OCI-LY1 (cell line): ENCODE measurements at regions not wholly inside any gene's neighbourhood (a gene's known extent, or its start where the extent isn't known, plus 50 kb on each side); places are given as distances from the start of the nearest gene placed in this dataset.

Source experiments
- H2AFZ ChIP-seq: fragments of 200-600 bp; sonication (generic), shearing (Covaris generic); 2 replicates; pipeline ENCODE4 v1.6.0; 2014; ENCODE audit warnings: antibody characterized with exemption, mild to moderate bottlenecking, low read length
- H3F3A ChIP-seq: fragments of 200-600 bp; sonication (generic), shearing (Covaris generic); 2 replicates; pipeline ENCODE4 v1.6.0; 2014; ENCODE audit warnings: mild to moderate bottlenecking, antibody characterized with exemption, low read length, moderate library complexity; ENCODE audit not compliant: insufficient read depth
- H3K27ac ChIP-seq: fragments of 200-600 bp; sonication (generic); 2 replicates; pipeline ENCODE4 v1.5.1; 2014; ENCODE audit warnings: low read length, mixed run types, mild to moderate bottlenecking, low read depth; ENCODE audit not compliant: poor library complexity, severe bottlenecking
- H3K27me3 ChIP-seq: fragments of 200-600 bp; sonication (generic); 2 replicates; pipeline ENCODE4 v1.6.0; 2014; ENCODE audit warnings: antibody characterized with exemption, mild to moderate bottlenecking, low read length, moderate library complexity; ENCODE audit not compliant: insufficient read depth
- H3K36me3 ChIP-seq: fragments of 200-600 bp; sonication (generic); 2 replicates; pipeline ENCODE4 v1.6.1; 2014; ENCODE audit warnings: mild to moderate bottlenecking, antibody characterized with exemption, low read length, moderate library complexity, mixed read lengths; ENCODE audit not compliant: insufficient read depth
- H3K4me1 ChIP-seq: fragments of 200-600 bp; sonication (generic); 2 replicates; pipeline ENCODE4 v1.5.1; 2014; ENCODE audit warnings: mild to moderate bottlenecking, low read length, moderate library complexity; ENCODE audit not compliant: insufficient read depth, severe bottlenecking
- H3K4me2 ChIP-seq: fragments of 200-600 bp; sonication (generic), shearing (Covaris generic); 2 replicates; pipeline ENCODE4 v1.6.1; 2014; ENCODE audit warnings: low read length
- H3K4me3 ChIP-seq: fragments of 200-600 bp; sonication (generic); 2 replicates; pipeline ENCODE4 v1.5.1; 2014; ENCODE audit warnings: low read length, low read depth, mild to moderate bottlenecking, mixed read lengths; ENCODE audit not compliant: poor library complexity, severe bottlenecking
- H3K79me2 ChIP-seq: fragments of 200-600 bp; shearing (Covaris generic); 2 replicates; pipeline ENCODE4 v1.6.1; 2016; ENCODE audit warnings: mixed run types, low read length, mixed read lengths; ENCODE audit not compliant: insufficient read depth
- H3K9ac ChIP-seq: fragments of 200-600 bp; sonication (generic), shearing (Covaris generic); 2 replicates; pipeline ENCODE4 v1.6.1; 2014; ENCODE audit warnings: mild to moderate bottlenecking, low read length, mixed read lengths
- H3K9me2 ChIP-seq: fragments of 200-600 bp; sonication (generic), shearing (Covaris generic); 2 replicates; pipeline ENCODE4 v1.6.1; 2014; ENCODE audit warnings: low read depth, mild to moderate bottlenecking, low read length, mixed read lengths
- H3K9me3 ChIP-seq: fragments of 200-600 bp; shearing (Covaris generic); 2 replicates; pipeline ENCODE4 v1.6.1; 2014; ENCODE audit warnings: low read length, mixed read lengths
- H4K20me1 ChIP-seq: fragments of 200-600 bp; sonication (generic), shearing (Covaris generic); 2 replicates; pipeline ENCODE4 v1.6.0; 2016; ENCODE audit warnings: mild to moderate bottlenecking, low read length; ENCODE audit not compliant: insufficient read depth
- CTCF ChIP-seq: fragments of 200-600 bp; sonication (generic), shearing (Covaris generic); IDR thresholded peaks from 2 replicates; pipeline ENCODE4 v1.5.1; 2017; ENCODE audit warnings: mild to moderate bottlenecking, antibody characterized with exemption, low read length, moderate library complexity, mixed read lengths
- EZH2 ChIP-seq: fragments of 200-600 bp; sonication (generic), shearing (Covaris generic); IDR thresholded peaks from 2 replicates; pipeline ENCODE4 v1.8.0; 2017; ENCODE audit warnings: borderline replicate concordance, mixed run types, mild to moderate bottlenecking, antibody characterized with exemption, low read length, moderate library complexity, mixed read lengths

GRCh38 chr6:26270903-26271667 is 93.9 kb upstream of the BTN3A2 start:
- no peaks in the 10 kb centered on the region for H4K20me1 ChIP-seq
- peak overlapping the region; percentile 99 for H3K27ac ChIP-seq
- H3K79me2 ChIP-seq: no peaks in the 10 kb centered on the region
- H3K4me2 ChIP-seq: peak overlapping the region; percentile 88
- peak overlapping the region; percentile 76 for H3K4me3 ChIP-seq
- peaks cover 19% of the 10 kb centered on the region for H3F3A ChIP-seq
- TF ChIP-seq CTCF (no peak), EZH2 (no peak)
- no peaks in the 10 kb centered on the region for H3K9me2 ChIP-seq
- no peaks in the 10 kb centered on the region for H3K9me3 ChIP-seq
- H3K9ac ChIP-seq: peak overlapping the region; percentile 99
- peaks cover 63% of the 10 kb centered on the region for H3K4me1 ChIP-seq
- no peaks in the 10 kb centered on the region for H3K36me3 ChIP-seq
- no peaks in the 10 kb centered on the region for H3K27me3 ChIP-seq
- no peak overlapping the region for H2AFZ ChIP-seq

- no peak for TF ChIP-seq CTCF
- TF ChIP-seq EZH2: no peak
- peak overlapping the region; percentile 99 for H3K9ac ChIP-seq
- peak overlapping the region; percentile 99 for H3K27ac ChIP-seq
- H2AFZ ChIP-seq: no peak overlapping the region
- H3K4me3 ChIP-seq: peak overlapping the region; percentile 76
- H3K9me2 ChIP-seq: no peaks in the 10 kb centered on the region
- H3K4me1 ChIP-seq: peaks cover 63% of the 10 kb centered on the region
- peak overlapping the region; percentile 88 for H3K4me2 ChIP-seq
- no peaks in the 10 kb centered on the region for H3K27me3 ChIP-seq
- no peaks in the 10 kb centered on the region for H4K20me1 ChIP-seq
- no peaks in the 10 kb centered on the region for H3K9me3 ChIP-seq
- no peaks in the 10 kb centered on the region for H3K79me2 ChIP-seq
- no peaks in the 10 kb centered on the region for H3K36me3 ChIP-seq
- peaks cover 19% of the 10 kb centered on the region for H3F3A ChIP-seq
Observed at GRCh38 chr6:26271668-26272024, 93.4 kb upstream of the BTN3A2 start.

- no peaks in the 10 kb centered on the region for H3K27me3 ChIP-seq
- peak overlapping the region; percentile 99 for H3K27ac ChIP-seq
- H3K36me3 ChIP-seq: no peaks in the 10 kb centered on the region
- peak overlapping the region; percentile 99 for H3K9ac ChIP-seq
- TF ChIP-seq EZH2: no peak
- no peak for TF ChIP-seq CTCF
- no peaks in the 10 kb centered on the region for H3K9me3 ChIP-seq
- peaks cover 18% of the 10 kb centered on the region for H3F3A ChIP-seq
- H3K9me2 ChIP-seq: no peaks in the 10 kb centered on the region
- no peak overlapping the region for H2AFZ ChIP-seq
- H3K79me2 ChIP-seq: no peaks in the 10 kb centered on the region
- no peaks in the 10 kb centered on the region for H4K20me1 ChIP-seq
- peak overlapping the region; percentile 76 for H3K4me3 ChIP-seq
- peaks cover 62% of the 10 kb centered on the region for H3K4me1 ChIP-seq
- H3K4me2 ChIP-seq: peak overlapping the region; percentile 88
Observed at GRCh38 chr6:26272171-26272637, 92.8 kb upstream of the BTN3A2 start.
